HG03060 (cell line): ENCODE measurements at regions not wholly inside any gene's neighbourhood (a gene's known extent, or its start where the extent isn't known, plus 50 kb on each side); places are given as distances from the start of the nearest gene placed in this dataset.

Experiments
- ATAC-seq: cut with Tn5 transposase; IDR thresholded peaks from one replicate; pipeline ENCODE4 v1.9.1; 2021; ENCODE audit warnings: low read depth, moderate number of reproducible peaks; ENCODE audit not compliant: unreplicated experiment

GRCh38 chr15:96561593-96561992 is 231.1 kb downstream of the NR2F2 start:
- no peak for ATAC-seq

DNA sequence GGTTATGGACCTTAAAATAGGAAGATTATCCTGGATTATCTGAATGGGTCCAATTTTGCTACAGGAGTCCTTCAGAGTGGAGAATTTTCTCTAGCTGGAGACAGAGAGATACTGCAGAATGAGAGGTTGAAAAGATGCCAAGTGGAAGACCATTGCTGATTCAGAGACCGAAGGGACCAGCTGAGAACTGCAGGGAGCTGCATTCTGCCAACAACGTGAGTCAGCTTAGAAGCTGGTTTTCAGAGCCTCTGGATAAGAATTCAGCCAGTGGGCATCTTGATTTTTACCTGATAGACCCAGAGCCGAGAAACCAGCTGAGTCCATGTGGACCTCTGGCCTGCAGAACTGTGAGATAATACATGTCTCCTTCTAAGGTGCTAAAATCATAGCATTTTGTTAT is 234.0 kb downstream of the NR2F2 start:
- no peak for ATAC-seq

GRCh38 chr15:96565266-96565665 is 234.8 kb downstream of the NR2F2 start:
- ATAC-seq: no peak

GRCh38 chr15:96574782-96575181 is 244.3 kb downstream of the NR2F2 start:
- no peak for ATAC-seq

GRCh38 chr15:96576596-96576995 is 246.1 kb downstream of the NR2F2 start:
- no peak for ATAC-seq

GRCh38 chr15:96578393-96578792 is 247.9 kb downstream of the NR2F2 start:
- no peak for ATAC-seq

GRCh38 chr15:96581371-96581770 is 250.9 kb downstream of the NR2F2 start:
- ATAC-seq: no peak

DNA sequence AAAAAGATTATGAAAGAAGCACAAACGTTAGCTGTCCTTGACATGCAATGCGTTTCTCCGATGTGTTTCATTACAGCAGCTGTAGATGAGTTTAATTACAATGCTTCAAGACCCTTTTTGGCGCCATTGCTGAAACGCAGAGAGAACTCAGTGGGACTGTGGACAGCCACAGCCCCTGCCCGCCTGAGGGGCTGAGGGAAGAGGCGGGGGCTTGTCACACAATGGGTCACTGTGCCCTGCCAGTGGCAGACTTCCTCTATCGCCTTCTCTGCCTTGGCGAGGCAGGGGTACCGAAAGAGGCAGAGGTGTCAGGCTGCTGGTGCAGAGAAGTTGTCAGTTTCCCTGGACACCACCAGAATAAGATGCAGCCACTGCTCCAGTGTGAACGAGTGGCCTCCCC is 252.0 kb downstream of the NR2F2 start:
- ATAC-seq: no peak

- ATAC-seq: no peak
Observed at GRCh38 chr15:96583671-96584070, 253.2 kb downstream of the NR2F2 start.

- no peak for ATAC-seq
Observed at GRCh38 chr15:96585484-96586386, 255.2 kb downstream of the NR2F2 start.

DNA sequence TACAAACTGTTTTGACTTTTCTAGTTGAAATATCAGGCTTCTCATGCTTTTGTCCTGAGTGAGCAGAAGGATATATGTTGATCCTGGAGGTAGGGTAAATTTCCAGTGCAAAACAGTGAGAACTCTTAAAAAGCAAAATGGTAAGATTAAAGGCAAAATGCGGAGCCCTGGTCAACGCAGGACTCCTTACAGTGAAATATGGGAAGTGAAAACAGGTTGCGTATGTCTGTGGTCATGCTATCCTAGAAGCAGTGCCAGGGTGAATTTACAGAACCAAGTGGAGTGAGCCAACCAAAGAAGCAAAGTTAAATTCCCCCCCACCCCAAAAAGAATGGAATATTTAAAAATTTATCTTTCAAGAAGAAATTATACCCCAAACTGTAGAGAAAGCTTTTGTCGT is 256.4 kb downstream of the NR2F2 start:
- ATAC-seq: no peak

GRCh38 chr15:96589864-96590263 is 259.4 kb downstream of the NR2F2 start:
- no peak for ATAC-seq

- ATAC-seq: no peak
Observed at GRCh38 chr15:96593735-96594134, 263.2 kb downstream of the NR2F2 start.

DNA sequence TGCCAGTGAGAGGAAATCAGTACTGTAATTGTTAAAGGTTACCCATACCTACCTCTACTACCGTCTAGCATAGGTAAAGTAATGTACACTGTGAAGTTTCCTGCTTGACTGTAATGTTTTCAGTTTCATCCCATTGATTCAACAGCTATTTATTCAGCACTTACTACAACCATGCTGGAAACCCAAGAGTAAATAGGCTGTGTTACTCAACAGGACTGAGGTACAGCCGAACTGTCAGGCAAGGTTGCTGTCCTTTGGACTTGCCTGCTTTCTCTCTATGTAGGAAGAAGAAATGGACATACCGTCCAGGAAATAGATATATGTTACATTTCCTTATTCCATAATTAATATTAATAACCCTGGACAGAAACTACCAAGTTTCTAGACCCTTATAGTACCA is 265.5 kb downstream of the NR2F2 start:
- no peak for ATAC-seq

DNA sequence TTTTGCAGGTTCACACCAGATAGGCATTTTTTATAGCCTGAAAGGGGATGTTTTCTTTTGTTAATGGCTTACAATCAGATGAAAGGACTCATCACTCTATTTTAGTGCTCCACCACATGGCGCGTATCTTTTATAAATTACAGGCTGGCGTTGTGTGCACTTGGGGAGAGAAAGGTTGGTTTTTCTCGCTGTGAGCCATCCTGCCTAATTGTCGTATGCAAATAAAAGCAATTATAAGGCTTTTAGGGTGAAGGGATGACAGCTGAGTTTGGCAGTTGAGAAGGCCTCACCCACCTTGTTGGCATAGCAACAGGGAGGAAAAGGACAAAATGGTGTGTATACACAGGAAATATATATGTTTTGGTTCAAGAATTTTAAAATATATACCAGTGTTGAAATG is 268.0 kb downstream of the NR2F2 start:
- no peak for ATAC-seq

GRCh38 chr15:96599268-96599667 is 268.8 kb downstream of the NR2F2 start:
- no peak for ATAC-seq

DNA sequence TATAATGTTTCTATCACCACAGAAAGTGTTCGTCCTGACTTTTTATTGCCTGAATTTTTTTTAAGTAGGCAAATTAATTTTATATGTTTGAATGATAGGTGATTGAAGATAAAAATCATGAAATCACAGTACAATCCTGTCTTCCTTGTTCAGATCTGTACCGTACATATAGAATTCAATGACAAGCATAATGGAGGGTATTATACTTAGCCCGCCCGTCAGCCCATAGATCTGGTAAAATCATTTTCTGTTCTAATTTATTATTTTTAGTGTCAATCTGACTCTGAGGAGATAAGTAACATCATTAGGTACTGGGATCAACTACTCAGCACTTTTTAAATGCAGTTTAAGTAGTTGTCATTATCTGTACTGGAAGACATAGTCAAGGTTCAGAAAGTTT is 269.9 kb downstream of the NR2F2 start:
- no peak for ATAC-seq

DNA sequence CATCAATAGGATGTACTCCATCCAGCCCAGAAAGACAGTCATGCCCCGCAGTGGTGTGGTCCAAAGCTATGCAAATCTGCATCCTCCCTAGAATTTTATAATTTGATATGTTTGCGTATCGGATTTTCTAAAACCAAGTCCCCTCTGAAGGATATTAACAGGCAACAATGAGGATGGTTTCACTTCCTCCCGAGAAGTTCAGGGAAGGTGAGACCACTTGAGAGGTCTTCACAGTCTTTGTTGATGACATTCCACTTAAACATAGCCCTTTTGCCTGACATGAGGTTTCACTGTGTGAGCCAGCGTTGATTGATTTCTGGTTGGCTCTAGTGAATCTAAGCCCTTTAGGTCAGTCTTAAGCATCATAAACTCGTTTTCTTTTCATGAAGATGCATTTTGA is 276.1 kb downstream of the NR2F2 start:
- no peak for ATAC-seq

DNA sequence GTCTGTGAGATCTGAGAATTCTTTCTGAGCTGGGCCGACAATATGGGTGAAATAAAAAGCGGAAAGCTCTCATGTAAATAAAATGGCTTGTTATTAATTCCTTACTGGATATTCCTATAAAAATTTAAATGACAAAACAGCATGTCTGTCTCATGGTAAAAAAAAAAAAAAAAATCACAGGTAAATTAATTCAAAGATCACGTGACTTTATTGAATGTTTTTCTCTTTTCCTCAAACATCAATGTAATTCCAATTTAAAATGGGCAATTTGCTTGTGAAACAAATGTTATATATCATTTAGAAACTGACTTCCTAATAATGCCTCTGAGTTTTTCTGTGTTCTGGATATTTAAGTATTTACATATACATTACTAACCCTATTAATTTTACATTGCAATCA is 280.3 kb downstream of the NR2F2 start:
- no peak for ATAC-seq

- ATAC-seq: no peak
Observed at GRCh38 chr15:96612917-96613316, 282.4 kb downstream of the NR2F2 start.

DNA sequence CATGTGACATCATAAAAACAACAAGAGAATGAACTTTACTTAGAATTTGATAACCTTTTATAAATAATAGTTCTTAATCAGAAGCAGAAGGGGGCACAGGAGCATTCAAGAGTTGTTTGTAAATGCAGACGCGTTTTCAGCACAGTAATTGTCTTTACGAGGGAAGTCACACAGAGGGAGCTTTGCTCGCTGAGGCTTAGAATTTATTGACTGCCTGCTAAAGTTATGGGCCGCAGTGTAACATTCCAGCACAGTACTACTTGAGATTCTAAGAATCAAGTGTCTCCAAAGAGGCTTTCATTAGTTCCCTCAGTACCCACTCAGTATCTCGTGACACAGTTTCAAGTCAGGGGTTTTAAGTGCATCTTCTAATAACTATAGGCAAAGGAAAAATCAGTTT is 288.7 kb downstream of the NR2F2 start:
- no peak for ATAC-seq

- ATAC-seq: no peak
Observed at GRCh38 chr15:96622714-96623113, 292.2 kb downstream of the NR2F2 start.

DNA sequence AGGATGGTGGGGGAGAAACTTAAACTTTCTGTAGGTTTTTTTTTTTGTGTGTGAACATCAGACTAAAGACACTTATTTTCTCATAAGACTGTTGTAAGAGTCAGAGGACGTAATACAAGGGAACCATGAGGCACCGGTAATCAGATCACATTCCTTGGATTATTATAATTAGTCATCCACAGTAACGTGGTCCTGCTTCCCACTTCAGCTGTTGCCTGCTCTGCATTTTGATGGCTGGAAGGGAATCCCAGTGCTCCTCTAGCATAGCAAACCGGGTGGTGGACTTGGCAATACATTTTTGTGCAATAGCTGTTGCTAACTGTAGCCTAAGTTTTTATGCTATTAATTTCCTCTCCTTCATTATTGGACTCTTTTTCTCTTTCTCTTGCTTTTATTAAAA is 294.8 kb downstream of the NR2F2 start:
- ATAC-seq: no peak
